ENCODE measurements at regions not wholly inside any gene's neighbourhood (a gene's known extent, or its start where the extent isn't known, plus 50 kb on each side); places are given as distances from the start of the nearest gene placed in this dataset.
"Not testable (repeated sequence)": the region's sequence is repeated elsewhere in the genome, so short reads cannot be mapped to it uniquely, and the experiment has no call there.

- DNase-seq = no peak
Observed at GRCh38 chr4:104549736-104550135, 55.0 kb upstream of the CXXC4 start.

GRCh38 chr4:104559502-104559901, 64.8 kb upstream of the CXXC4 start:
- DNase-seq = no peak

GRCh38 chr4:104571341-104571740, 76.6 kb upstream of the CXXC4 start:
- DNase-seq = no peak

GRCh38 chr4:104574371-104574770, 79.7 kb upstream of the CXXC4 start:
- no peak for DNase-seq

GRCh38 chr4:104575278-104575677, 80.6 kb upstream of the CXXC4 start:
- DNase-seq = no peak

GRCh38 chr4:104577405-104577804, 82.7 kb upstream of the CXXC4 start:
- no peak for DNase-seq

GRCh38 chr4:104581476-104581875, 86.8 kb upstream of the CXXC4 start:
- DNase-seq = not testable (repeated sequence)

- DNase-seq = not testable (repeated sequence)
Observed at GRCh38 chr4:104582056-104582455, 87.4 kb upstream of the CXXC4 start.

- DNase-seq = no peak
Observed at GRCh38 chr4:104589264-104589868, 94.7 kb upstream of the CXXC4 start.

- peak; percentile 93 for DNase-seq
Observed at GRCh38 chr4:104591510-104591911, 96.8 kb upstream of the CXXC4 start.

GRCh38 chr4:104592183-104592582, 97.5 kb upstream of the CXXC4 start:
- peak; percentile 51 for DNase-seq

GRCh38 chr4:104593019-104593418, 98.3 kb upstream of the CXXC4 start:
- DNase-seq = peak; percentile 56

GRCh38 chr4:104596189-104596588, 101.5 kb upstream of the CXXC4 start:
- no peak for DNase-seq

GRCh38 chr4:104615496-104615895, 120.8 kb upstream of the CXXC4 start:
- DNase-seq = no peak

GRCh38 chr4:104615926-104616325, 121.2 kb upstream of the CXXC4 start:
- no peak for DNase-seq

- DNase-seq = peak; percentile 27
Observed at GRCh38 chr4:104616401-104616820, 121.7 kb upstream of the CXXC4 start.

GRCh38 chr4:104625706-104626105, 131.0 kb upstream of the CXXC4 start:
- DNase-seq = no peak

GRCh38 chr4:104629601-104630000, 134.9 kb upstream of the CXXC4 start:
- no peak for DNase-seq

GRCh38 chr4:104630272-104630671, 135.6 kb upstream of the CXXC4 start:
- DNase-seq = no peak

GRCh38 chr4:104631000-104631399, 136.3 kb upstream of the CXXC4 start:
- DNase-seq = no peak

GRCh38 chr4:104641418-104641817, 146.7 kb upstream of the CXXC4 start:
- DNase-seq = peak; percentile 29

- no peak for DNase-seq
Observed at GRCh38 chr4:104642521-104642920, 147.8 kb upstream of the CXXC4 start.

GRCh38 chr4:104643805-104644204, 149.1 kb upstream of the CXXC4 start:
- DNase-seq = no peak

GRCh38 chr4:104649631-104650030, 154.9 kb upstream of the CXXC4 start:
- DNase-seq = no peak

GRCh38 chr4:104662269-104662668, 167.6 kb upstream of the CXXC4 start:
- DNase-seq = not testable (repeated sequence)
